Epithelial cell of prostate (primary cell): ENCODE measurements at regions not wholly inside any gene's neighbourhood (a gene's known extent, or its start where the extent isn't known, plus 50 kb on each side); places are given as distances from the start of the nearest gene placed in this dataset.
"Not testable (repeated sequence)": the region's sequence is repeated elsewhere in the genome, so short reads cannot be mapped to it uniquely, and the experiment has no call there.

Source experiments
- DNase-seq: peaks from one replicate; pipeline ENCODE4 v3.0.0-alpha.2; 2011; ENCODE audit warnings: low read depth, low spot score
- H3K27ac ChIP-seq: fragments of 450-650 bp; 2 replicates; pipeline ENCODE4 v1.5.1; 2017; ENCODE audit warnings: mild to moderate bottlenecking

DNA sequence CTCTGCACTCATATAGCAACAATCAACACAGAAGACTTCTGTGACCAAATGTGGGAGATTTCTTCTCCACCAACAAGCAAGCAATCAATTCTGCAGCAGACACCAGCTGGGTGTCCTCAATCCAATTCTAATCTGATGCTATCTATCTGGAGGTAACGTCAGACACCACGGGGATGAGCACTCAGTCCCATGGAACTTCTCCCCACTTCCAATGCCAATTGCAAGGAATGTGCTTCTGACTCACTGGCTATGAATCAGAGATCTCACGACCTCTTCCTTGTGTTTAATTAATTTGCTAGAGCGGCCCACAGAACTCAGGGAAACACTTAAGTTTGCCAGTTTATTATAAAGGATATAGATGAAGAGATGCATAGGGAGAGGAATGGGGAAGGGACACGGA is 103.5 kb upstream of the SIRPG start:
- DNase-seq, result peak; percentile 60
- no peak overlapping the region for H3K27ac ChIP-seq

DNA sequence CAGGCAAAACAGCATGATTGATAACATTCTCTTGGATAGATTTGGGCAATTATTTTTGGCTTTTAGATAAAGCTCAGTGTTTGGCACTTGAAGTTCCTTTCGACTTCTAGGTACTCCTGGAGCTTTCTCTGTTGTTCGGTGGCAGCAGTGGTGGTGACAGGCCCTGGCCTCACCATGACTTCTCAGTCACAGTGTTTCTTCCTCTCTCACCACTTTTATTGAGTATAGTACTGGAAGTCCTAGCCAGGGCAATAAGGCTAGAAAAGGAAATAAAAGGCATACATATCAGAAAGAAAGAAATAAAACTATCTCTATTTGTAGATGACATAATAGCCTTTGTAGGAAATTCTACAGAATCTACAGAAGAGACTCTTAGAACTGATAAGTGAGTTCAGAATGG is 101.2 kb upstream of the SIRPG start:
- no peak for DNase-seq
- no peak overlapping the region for H3K27ac ChIP-seq

DNA sequence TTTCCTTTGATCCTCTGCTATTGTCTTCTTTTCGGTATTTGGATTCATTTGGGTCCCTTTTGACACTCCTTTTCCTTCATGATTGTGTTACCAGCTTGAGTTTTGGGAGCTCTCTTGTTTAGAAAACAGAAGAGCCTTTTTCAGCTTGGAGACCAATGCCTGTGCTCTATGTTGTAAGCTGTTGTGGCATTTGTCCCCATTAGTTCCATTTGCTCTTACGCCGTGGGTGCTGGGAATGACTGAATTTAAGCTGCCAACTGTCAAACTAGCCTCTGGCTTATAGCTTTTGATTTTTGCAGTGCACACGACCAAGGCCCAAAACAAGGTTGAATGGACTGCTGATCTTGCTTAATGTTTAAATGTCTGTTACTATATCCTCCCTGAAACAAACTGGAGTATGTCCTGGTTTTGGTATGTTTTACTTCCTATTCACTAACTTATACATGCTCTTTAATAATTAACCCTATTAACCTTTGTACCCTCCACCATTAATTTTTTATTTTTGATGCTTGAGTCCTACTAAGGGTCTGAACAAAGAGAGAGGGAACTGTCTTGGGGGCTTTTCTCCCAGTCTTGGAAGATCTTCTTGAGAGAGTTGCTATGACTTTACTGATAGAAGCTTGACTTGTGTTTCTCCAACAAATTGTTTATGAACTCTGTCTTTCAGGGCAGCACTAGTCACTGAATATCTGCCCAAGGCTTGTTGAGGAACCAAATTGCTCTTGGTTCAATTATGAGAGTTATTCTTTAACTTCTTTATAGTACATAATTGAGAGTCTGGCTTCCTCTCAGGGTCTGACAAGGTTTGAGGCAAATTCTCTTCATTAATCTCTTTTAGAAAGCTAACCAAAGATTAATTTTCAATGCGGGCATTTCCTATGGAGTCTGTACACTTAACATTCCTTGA is 100.3 kb upstream of the SIRPG start:
- peak overlapping the region; percentile 8 for H3K27ac ChIP-seq
- DNase-seq, result no peak

DNA sequence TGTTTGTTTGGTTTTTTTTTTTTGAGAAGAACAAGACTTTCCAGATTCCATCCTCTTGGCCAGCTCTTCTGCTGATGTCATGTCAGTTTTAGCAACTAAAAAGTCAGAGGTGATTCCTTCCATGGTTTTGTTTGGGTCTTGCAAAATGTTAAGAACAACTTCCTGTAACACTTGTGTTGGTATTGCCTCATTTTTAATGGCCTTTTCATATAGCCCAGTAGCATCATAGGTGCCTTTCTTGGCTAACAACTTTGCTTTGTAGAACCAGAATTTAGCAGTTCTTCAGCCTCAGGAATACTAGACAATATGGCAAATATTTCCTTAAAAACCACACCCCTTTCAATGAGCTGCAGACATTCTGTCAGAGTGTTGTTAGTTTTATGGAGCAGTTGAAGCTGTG is 99.5 kb upstream of the SIRPG start:
- DNase-seq, result no peak
- peak overlapping the region; percentile 8 for H3K27ac ChIP-seq

DNA sequence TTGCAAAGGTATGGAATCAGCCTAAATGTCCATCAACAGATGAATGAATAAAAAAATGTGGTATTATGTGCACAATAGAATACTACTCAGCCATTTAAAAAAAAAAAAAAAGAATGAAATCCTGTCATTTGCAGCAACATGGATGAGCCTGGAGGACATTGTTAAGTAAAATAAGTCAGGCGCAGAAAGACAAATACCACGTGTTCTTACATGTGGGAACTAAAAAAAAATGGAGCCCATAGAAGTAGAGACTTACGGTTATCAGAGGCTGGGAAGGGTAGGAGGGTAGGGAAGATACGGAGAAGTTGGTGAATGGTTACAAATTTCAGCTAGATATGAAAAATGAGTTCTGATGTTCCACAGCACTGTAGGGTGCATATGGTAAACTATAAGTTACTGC is 97.2 kb upstream of the SIRPG start:
- no peak for DNase-seq
- H3K27ac ChIP-seq, result no peak overlapping the region

DNA sequence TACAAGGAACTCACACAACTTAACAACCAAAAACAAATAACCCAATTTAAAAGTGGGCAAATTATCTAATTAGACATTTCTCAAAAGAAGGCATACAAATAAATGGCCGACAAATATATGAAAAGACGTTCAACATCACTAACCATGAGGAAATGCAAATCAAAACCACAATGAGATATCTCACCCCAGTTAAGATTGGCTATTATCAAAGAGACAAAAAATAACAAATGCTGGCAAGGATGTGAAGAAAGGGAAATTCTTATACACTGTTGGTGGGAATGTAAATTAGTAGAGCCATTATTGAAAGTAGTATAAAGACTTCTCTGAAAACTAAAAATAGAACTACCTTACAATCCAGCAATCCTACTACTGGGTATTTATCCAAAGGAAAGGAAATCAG is 96.7 kb upstream of the SIRPG start:
- no peak overlapping the region for H3K27ac ChIP-seq
- no peak for DNase-seq

DNA sequence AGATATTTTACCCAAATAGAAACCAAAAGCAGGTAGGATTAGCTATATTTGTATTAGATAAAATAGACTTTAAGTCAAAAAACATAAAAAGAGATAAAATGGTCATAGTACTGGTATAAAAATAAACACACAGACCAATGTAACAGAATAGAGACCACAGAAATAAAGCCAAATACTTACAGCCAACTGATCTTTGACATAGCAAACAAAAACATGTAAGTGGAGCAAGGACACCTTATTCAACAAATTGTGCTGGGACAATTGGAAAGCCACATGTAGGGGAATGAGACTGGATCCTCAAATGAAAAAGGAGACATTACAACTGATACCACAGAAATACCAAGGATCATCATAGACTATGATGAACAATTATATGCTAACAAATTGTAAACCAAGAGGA is 94.5 kb upstream of the SIRPG start:
- no peak for DNase-seq
- H3K27ac ChIP-seq, result no peak overlapping the region

DNA sequence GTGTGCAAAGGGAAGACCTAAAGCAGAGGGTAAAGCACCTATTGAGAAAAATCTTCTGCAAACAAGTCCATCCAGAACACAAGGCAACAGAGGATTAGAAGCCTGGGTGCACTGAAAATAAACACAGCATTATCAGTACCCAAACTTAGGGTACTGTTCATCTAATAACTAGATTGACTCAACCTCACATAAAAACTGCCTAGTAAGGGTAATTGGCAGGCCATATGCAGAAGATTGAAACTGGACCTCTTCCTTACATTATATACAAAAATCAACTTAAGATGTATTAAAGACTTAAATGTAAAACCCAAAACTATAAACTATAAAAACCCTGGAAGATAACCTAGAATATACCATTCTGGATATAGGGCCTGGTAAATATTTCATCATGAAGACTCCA is 91.2 kb upstream of the SIRPG start:
- H3K27ac ChIP-seq, result no peak overlapping the region
- no peak for DNase-seq

DNA sequence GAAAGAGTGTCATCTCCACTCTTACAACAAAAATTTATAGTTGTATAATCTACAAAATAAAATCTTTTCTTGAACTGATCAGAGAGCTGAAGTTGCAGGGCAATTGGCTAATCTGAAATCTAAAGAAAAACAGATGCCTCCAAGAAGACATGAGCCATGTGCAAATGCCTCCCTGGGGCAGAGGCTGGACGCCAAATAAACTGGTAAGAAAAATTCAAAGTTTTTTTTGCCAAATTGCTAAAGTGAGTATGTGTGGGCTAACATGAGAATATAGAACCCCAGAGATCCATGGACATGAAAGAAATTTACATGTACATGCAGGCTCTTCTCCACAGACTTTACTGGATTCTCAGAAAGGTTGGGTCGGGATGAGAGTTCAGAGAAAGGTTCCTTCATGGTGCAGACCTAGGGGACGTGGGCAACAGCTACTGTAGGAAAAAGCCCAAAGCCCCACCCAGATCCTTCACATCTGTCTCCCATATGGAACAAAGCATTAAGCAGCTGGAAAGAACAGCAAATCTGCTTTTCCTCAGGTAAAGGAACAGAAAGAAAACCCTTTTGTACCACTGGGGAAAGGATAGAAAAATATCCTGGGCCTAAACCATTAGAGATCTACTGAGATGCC is 90.5 kb upstream of the SIRPG start:
- no peak overlapping the region for H3K27ac ChIP-seq
- no peak for DNase-seq

DNA sequence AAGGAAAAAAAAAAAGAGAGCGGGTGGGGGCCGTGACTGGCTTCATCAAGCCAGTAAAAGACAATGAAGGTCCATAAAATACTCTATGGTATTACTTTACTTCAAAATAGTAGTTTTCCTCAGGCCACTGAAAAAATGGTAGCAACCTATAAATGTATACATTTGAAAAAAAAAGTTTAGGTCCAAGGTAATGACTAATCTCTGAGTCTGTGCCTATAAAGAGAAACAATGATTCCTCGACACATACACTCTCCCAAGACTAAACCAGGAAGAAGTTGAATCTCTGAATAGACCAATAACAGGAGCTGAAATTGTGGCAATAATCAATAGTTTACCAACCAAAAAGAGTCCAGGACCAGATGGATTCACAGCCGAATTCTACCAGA is 84.5 kb upstream of the SIRPG start:
- DNase-seq, H3K27ac ChIP-seq: not testable (repeated sequence)

DNA sequence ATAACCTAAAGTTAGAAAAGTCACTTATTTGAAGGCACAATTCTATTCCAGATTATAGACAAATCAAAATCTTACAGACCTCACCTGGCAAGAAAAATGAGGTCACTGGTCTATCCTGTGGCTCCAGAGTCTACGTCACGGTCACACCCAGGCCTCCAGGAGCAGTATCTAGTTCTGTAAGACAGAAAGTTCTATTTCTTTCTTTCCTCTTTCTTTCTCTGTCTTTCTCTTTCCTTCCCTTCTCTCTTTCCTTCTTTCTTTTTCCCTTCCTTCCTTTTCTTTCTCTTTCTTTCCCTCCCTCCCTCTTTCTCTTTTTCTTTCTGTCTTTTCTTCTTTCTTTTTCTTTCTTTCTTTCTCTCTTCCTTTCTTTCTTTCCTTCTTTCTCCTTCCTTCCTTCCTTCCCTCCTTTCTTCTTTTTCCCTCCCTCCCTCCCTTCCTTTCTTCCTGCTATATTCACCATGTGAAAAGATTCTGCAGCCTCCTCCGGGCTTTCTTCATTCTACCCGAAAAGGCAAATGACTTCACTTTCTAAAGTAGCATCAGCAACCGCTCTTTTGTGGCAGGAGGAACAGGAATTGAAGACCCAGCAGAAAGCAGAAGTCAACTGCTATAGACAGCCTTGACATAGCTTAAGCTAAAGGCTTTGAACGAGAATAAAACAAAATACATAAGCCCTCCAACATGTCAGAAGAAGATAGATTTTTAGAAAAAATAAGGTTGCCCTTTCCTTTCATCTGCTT is 83.9 kb upstream of the SIRPG start:
- no peak for DNase-seq
- no peak overlapping the region for H3K27ac ChIP-seq

DNA sequence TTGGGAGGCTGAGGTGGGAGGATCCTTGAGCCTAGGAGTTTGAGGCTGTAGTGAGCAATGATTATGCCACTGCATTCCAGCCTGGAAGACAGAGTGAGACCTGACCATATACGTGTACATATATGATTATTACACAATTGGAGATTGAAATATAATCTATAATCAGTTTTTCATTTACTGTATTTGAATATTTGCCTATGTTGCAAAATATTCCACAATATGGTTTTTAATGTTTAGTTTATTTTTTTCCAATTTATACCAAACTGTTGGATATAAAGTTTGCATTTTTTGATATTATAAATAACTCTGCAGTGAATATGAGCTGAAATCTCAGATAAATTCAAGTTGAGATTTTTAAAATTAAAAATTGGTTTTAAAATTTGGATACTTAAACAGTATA is 79.6 kb upstream of the SIRPG start:
- DNase-seq, result no peak
- H3K27ac ChIP-seq, result no peak overlapping the region

DNA sequence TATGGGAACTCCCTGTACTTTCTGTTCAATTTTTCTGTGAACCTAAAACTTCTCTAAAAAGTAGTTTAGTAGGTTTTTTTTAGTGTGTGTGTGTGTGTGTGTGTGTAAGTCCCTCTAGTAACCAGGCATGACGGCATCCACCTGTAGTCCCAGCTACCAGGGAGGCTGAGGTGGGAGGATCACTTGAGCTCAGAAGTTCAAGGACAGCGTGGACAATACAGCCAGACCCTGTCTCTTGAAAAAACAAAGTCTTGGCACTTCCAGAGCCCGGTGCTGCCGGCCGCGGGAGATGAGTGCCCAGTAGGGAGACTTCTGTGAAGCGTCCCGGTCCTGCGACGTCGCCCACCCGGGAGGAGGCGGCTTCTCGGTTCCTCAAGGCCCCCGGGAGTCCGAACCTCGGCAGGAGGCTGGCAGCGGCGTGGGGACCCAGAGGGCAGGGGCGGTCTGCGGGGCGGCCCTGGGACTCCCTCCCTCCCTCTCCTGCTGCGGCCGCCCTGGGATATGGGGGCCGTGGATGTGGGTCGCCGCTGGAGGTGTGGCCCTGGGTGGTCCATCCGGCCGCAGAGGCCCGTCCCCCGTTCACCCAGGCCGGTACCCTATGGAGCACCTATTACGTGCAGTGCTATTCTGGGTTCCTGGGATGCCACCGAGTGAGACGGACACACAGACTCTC is 78.0 kb upstream of the SIRPG start:
- no peak for DNase-seq
- H3K27ac ChIP-seq, result no peak overlapping the region

DNA sequence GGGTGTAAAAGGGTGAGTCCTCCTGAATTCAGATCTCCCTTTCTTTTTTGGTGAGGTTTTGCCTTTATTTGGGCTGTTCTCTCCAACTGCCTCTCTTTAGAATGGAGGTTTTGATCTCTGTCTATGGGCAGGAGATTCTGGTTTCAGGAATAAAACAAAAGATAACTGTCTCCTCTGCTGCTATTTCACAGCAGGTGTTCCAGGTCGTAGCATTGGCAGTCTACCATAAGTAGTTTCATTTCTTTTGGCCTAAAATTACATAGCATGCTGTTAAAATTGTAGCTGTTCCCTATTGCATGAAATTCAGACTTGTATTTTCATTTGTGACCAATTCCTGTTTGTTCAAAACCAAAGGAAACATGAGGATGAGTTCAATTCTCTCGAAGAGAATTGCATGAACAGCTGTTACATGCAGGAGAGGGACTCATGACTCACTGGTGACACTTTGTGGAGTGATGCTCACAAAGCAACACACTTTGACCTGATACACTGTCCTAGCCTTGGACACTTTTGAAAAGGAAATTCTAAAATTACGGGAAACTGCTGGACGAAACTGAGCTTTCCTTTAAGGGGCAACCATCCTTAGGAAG is 76.8 kb upstream of the SIRPG start:
- no peak for DNase-seq
- H3K27ac ChIP-seq, result no peak overlapping the region

DNA sequence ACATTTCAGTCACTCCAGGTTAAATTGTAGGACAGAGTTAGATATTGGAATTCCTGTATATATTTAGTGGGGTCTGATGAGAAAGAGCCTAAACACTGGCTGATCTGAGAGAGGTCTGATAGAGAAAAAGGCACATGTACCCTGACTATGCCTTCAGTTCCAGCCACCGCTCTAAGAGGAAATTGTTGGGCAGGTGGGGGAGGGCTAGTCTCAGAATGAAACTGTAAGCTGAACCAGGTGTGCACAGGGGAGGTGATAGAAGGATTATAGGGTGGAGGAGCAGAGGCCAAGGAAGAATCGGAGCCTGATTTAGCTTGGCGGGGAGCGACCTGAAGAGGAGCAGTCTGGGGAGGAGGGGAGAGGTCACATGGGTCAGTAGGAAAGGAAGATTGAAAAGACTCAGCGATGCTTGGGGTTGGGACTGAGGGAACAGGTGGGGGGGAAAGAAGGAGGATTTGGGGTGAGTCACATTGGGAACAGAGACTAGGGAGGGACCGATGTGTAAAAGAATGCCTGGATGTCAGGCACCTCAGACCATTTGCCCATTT is 74.3 kb upstream of the SIRPG start:
- not testable (repeated sequence) for H3K27ac ChIP-seq, DNase-seq

DNA sequence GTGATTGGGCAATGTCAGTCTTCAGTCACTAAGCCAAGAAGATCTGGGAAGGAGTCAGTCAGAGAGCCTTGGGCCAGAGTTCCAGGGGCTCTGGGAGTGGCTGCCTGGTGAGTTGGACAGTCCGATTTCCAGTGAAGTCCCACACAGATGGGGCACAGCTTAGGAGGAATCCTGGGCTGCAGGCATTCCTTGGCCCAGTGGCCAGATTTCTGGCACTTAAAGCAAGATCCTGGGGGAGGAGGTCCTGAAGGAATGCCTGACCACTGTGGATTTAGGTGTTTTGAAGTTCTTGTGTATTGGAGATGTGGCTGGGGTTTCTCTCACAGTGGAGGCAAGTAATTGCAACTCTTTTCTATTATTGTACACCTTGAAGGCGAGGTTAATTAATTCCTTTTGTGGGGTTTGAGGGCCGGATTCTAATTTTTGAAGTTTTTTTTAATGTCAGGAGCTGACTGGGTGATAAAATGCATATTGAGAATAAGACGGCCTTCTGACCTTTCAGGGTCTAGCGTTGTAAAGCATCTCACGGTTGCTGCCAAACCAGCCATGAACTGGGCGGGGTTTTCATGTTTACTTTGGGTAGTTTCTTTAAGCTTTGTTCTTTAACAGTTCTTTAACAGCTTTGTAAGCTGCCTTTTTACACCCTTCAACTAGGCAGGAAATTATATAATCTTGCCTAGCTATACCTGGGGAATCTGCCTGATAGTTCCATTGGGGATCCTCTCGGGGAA is 73.6 kb upstream of the SIRPG start:
- H3K27ac ChIP-seq, DNase-seq: not testable (repeated sequence)

DNA sequence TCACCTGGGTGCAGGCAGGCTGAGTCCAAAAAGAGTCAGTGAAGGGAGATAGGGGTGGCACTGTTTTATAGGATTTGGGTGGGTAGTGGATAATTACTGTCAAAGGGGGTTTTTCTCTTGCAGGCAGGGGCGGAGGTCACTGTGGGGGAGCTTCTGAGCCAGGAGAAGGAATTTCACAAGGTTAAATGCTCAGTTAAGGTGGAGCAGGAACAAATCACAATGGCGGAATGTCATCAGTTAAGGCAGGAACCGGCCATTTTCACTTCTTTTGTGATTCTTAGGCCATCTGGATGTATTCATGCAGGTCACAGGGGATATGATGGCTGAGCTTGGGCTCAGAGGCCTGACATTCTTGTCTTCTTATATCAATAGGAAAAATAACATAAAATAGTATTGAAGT is 69.7 kb upstream of the SIRPG start:
- not testable (repeated sequence) for DNase-seq, H3K27ac ChIP-seq

DNA sequence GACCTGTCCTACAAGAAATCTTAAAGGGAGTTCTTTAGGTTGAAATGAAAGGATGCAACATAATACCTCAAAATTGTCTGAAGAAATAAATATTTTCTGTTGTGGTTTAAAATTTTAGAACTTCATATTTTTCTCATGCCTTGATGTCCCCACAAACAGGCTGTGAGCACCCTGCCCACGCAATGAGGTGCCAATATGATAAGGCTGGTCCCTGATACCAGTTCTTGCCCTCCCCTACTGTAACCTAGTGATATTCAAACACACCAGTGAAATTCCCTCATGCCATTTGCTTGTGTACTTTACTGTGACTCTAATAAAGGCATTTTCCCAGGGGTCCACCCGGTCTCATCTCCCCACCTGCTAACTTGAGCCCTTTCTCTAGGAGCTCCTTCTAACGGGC is 67.3 kb upstream of the SIRPG start:
- H3K27ac ChIP-seq, result no peak overlapping the region
- no peak for DNase-seq

DNA sequence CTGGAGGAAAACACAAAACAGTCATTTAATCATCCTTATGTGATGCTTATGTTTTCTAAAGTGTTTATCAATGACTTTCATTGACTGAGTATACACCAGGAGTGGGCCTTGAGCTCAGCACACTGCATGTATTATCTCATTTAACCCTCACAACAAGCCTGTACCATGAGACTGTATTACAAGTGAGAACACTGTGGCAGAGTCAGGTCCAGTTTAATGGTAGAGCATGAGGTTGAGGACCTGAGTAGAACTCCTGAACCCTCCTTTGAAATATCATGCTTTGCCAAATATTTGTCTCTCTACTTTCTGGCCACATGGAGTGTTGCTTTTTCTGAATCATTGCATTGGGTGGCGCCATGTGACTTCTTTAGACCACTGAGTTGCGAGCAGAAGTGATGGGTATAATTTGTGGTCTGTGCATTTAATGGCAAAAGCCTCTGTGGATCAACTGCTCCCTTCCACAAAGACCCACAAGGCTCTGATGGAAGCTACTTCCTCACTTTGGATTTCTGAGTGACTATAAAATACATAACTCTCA is 65.0 kb upstream of the SIRPG start:
- DNase-seq, result no peak
- H3K27ac ChIP-seq, result no peak overlapping the region
